Glutamatergic neuron (in vitro differentiated cells): ENCODE measurements at regions not wholly inside any gene's neighbourhood (a gene's known extent, or its start where the extent isn't known, plus 50 kb on each side); places are given as distances from the start of the nearest gene placed in this dataset.

ENCODE experiments used
- DNase-seq: peaks from one replicate; pipeline ENCODE4 v3.0.0; 2022
- H3K27ac Mint-ChIP-seq: one replicate; pipeline ENCODE4 v1.8.0; 2020; ENCODE audit warnings: mild to moderate bottlenecking, mixed read lengths, inconsistent platforms; ENCODE audit not compliant: unreplicated experiment
- H3K27me3 Mint-ChIP-seq: one replicate; pipeline ENCODE4 v1.8.0; 2020; ENCODE audit warnings: mild to moderate bottlenecking, moderate library complexity, mixed read lengths, inconsistent platforms; ENCODE audit not compliant: unreplicated experiment
- H3K36me3 Mint-ChIP-seq: one replicate; pipeline ENCODE4 v1.8.0; 2020; ENCODE audit warnings: mild to moderate bottlenecking, mixed read lengths, inconsistent platforms; ENCODE audit not compliant: unreplicated experiment
- H3K4me1 Mint-ChIP-seq: one replicate; pipeline ENCODE4 v1.8.0; 2020; ENCODE audit warnings: mild to moderate bottlenecking, low read depth, mixed read lengths, inconsistent platforms; ENCODE audit not compliant: unreplicated experiment
- H3K4me3 Mint-ChIP-seq: one replicate; pipeline ENCODE4 v1.8.0; 2020; ENCODE audit warnings: mild to moderate bottlenecking, mixed read lengths, inconsistent platforms; ENCODE audit not compliant: unreplicated experiment
- H3K9me3 Mint-ChIP-seq: one replicate; pipeline ENCODE4 v1.8.0; 2020; ENCODE audit warnings: mild to moderate bottlenecking, moderate library complexity, mixed read lengths, inconsistent platforms; ENCODE audit not compliant: unreplicated experiment
- TF ChIP-seq, protein P1 (sequence below): fragments of 200-600 bp; sonication (generic); IDR thresholded peaks from one replicate; pipeline ENCODE4 v1.5.0; 2021; ENCODE audit not compliant: partially characterized antibody, unreplicated experiment

GRCh38 chr3:22608721-22609120 is 594.4 kb upstream of the UBE2E2 start:
- H3K36me3 Mint-ChIP-seq, result no peaks in the 10 kb centered on the region
- peaks cover 3% of the 10 kb centered on the region for H3K27me3 Mint-ChIP-seq
- TF ChIP-seq, protein P1, sequence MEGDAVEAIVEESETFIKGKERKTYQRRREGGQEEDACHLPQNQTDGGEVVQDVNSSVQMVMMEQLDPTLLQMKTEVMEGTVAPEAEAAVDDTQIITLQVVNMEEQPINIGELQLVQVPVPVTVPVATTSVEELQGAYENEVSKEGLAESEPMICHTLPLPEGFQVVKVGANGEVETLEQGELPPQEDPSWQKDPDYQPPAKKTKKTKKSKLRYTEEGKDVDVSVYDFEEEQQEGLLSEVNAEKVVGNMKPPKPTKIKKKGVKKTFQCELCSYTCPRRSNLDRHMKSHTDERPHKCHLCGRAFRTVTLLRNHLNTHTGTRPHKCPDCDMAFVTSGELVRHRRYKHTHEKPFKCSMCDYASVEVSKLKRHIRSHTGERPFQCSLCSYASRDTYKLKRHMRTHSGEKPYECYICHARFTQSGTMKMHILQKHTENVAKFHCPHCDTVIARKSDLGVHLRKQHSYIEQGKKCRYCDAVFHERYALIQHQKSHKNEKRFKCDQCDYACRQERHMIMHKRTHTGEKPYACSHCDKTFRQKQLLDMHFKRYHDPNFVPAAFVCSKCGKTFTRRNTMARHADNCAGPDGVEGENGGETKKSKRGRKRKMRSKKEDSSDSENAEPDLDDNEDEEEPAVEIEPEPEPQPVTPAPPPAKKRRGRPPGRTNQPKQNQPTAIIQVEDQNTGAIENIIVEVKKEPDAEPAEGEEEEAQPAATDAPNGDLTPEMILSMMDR, result no peak
- H3K4me1 Mint-ChIP-seq, result no peaks in the 10 kb centered on the region
- no peak overlapping the region for H3K27ac Mint-ChIP-seq
- H3K9me3 Mint-ChIP-seq, result no peaks in the 10 kb centered on the region
- no peak overlapping the region for H3K4me3 Mint-ChIP-seq
- DNase-seq, result no peak

DNA sequence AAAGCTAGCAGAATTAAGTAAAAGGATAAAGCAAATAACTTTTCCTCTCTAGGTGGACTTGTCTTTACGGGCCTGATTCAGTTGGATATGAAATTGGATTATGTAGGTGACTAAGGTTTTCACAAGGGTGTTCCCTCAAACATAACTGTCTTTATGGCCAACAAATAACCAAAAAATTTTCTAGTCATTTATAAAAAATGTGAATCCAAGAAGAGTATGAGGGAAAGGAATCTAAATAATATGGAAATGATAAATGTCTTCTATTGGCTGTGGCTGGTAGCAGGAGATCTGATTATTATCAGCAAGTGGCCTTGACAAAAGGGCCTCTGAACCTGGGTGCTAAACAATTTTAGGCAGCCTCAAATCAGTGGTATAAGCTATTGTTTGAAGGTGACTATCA is 594.0 kb upstream of the UBE2E2 start:
- no peaks in the 10 kb centered on the region for H3K36me3 Mint-ChIP-seq
- TF ChIP-seq, protein P1, result no peak
- H3K4me1 Mint-ChIP-seq, result no peaks in the 10 kb centered on the region
- no peak overlapping the region for H3K27ac Mint-ChIP-seq
- no peak for DNase-seq
- no peaks in the 10 kb centered on the region for H3K9me3 Mint-ChIP-seq
- H3K4me3 Mint-ChIP-seq, result no peak overlapping the region
- H3K27me3 Mint-ChIP-seq, result peaks cover 3% of the 10 kb centered on the region

DNA sequence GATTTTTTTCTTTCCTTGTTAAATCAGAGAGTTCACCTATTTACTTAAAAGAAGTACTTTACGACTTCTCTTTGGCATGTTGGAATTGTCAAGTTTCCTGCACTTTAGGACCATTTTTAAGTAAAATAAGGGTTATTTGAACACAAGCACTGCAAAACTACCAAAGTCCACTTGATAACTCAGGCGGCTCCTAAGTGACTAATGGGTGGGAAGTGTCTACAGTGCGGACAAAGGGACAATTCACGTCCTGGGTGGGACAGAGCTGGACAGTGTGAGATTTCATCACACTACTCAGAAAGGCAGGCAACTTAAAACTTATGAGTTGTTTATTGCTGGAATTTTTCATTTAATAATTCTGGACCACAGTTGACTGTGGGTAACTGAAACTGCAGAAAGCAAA is 590.2 kb upstream of the UBE2E2 start:
- no peaks in the 10 kb centered on the region for H3K36me3 Mint-ChIP-seq
- TF ChIP-seq, protein P1, result no peak
- no peak for DNase-seq
- H3K27ac Mint-ChIP-seq, result no peak overlapping the region
- no peaks in the 10 kb centered on the region for H3K4me1 Mint-ChIP-seq
- H3K9me3 Mint-ChIP-seq, result no peaks in the 10 kb centered on the region
- peaks cover 3% of the 10 kb centered on the region for H3K27me3 Mint-ChIP-seq
- H3K4me3 Mint-ChIP-seq, result no peak overlapping the region

- no peak overlapping the region for H3K27ac Mint-ChIP-seq
Observed at GRCh38 chr3:22615790-22616189, 587.3 kb upstream of the UBE2E2 start.

DNA sequence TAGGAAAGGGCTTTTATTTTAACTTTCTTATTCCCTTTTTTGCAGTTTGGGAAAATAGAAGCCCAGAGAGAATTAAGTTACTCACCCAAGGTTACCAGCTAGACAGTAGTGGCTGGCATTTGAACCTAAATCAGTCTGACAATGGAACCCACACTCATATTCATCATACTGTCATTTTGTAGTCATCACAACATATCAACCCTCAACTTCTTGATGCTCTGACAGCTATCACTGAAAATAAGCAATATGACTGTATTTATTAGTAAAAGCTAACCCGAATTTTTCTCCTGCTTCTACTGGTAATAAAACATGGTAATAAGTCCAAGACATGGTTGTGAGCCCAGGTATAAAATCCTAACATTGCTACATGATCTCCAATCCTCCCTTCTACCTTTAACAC is 585.8 kb upstream of the UBE2E2 start:
- H3K4me1 Mint-ChIP-seq, result no peaks in the 10 kb centered on the region
- no peak overlapping the region for H3K27ac Mint-ChIP-seq
- TF ChIP-seq, protein P1, result no peak
- no peaks in the 10 kb centered on the region for H3K9me3 Mint-ChIP-seq
- DNase-seq, result no peak
- H3K4me3 Mint-ChIP-seq, result no peak overlapping the region
- no peaks in the 10 kb centered on the region for H3K36me3 Mint-ChIP-seq
- no peaks in the 10 kb centered on the region for H3K27me3 Mint-ChIP-seq

More at GRCh38 chr3:22615790-22616189, 587.3 kb upstream of the UBE2E2 start:
- Mint-ChIP-seq H3K36me3 (no peaks in the 10 kb centered on the region), H3K27me3 (peaks cover 3% of the 10 kb centered on the region), H3K9me3 (no peaks in the 10 kb centered on the region), H3K4me1 (no peaks in the 10 kb centered on the region), H3K4me3 (no peak overlapping the region)
- TF ChIP-seq, protein P1, result no peak
- no peak for DNase-seq
